AML-193 (cell line): ENCODE measurements at regions not wholly inside any gene's neighbourhood (a gene's known extent, or its start where the extent isn't known, plus 50 kb on each side); places are given as distances from the start of the nearest gene placed in this dataset.
A peak's percentile ranks its signal among the peaks of the same experiment; 100 is the strongest.
"Not testable (repeated sequence)": the region's sequence is repeated elsewhere in the genome, so short reads cannot be mapped to it uniquely, and the experiment has no call there.

Source experiments
- DNase-seq, 2 experiments: peaks; one replicate each; lab custom pipeline; 2025; lab: John Stamatoyannopoulos, UW

DNA sequence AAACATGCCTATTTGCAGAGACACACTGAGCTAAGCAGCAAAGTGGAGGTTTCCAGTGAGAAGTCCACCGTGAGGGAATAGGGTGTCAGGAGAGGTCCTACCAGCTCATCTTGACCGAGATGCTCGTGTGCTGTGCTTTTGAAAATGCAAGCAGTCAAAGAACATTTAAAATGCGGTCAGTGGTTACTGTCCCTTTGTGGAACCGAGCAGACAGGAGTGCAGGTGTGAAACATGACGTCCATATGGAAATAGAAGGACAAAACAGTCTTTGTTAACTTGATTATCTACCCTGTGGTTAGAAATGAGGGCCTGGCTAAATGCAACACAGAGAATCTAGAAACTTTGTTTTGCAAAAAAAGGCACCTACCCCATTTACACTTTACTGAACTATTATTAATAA is 473.3 kb downstream of the SPATA31A6 start:
- DNase-seq: not testable (repeated sequence)

DNA sequence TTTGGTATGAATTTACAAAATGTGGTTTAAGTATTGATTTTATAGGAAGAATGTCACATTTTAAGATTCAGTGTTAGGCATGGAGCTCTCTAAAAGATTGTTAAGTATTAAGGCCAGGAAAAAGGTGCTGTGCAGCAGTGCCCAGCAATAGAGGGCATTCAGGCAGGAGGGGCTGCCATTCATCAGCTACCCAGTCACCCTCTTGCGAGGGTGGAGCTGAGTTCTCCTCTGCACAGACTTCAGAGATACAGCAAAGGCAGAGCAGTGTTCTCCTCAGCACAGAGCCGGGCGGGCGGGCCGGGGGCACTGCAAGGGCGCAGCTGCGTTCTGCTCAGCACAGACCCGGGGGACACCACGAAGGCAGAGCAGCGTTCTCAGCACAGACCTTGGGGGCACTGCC is 474.0 kb downstream of the SPATA31A6 start:
- DNase-seq: not testable (repeated sequence)

DNA sequence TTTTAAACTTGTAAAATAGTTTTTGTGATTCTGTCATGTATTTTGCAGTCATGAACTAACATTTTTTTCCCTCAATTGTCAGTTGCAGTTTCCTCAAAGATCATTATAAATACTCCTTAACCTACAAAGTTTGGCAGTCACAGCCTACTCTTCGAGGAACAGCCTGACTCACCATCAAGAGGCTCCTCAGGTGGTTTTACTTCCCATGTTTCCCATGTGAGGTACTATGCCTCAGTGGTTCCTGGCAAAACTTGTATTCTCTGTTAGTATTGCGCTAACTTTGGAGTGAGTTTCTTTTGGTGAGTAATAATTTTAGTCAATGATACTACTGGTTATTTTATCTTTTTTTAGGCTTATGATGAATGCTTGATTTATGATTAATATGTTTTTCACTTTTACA is 513.7 kb downstream of the SPATA31A6 start:
- DNase-seq: not testable (repeated sequence)

DNA sequence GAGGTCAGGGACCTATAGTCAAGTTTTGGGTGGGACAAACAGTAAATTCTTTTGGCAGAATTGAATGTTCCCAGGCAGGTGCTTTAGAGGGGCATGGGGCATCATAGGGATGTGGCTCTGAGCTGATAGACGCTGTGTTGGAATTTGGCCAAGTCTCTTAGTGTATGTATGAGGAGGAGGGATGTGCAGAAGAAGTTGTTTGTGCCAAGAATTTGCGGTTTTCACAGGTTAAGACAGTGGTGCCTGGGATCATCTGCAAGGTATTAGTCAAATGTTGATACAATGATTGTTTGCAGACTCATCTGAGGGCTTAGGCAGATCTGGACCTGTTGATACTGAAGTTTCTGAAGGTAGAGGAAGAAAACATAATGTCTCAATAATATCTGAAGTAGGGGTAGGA is 519.4 kb downstream of the SPATA31A6 start:
- DNase-seq: not testable (repeated sequence)

DNA sequence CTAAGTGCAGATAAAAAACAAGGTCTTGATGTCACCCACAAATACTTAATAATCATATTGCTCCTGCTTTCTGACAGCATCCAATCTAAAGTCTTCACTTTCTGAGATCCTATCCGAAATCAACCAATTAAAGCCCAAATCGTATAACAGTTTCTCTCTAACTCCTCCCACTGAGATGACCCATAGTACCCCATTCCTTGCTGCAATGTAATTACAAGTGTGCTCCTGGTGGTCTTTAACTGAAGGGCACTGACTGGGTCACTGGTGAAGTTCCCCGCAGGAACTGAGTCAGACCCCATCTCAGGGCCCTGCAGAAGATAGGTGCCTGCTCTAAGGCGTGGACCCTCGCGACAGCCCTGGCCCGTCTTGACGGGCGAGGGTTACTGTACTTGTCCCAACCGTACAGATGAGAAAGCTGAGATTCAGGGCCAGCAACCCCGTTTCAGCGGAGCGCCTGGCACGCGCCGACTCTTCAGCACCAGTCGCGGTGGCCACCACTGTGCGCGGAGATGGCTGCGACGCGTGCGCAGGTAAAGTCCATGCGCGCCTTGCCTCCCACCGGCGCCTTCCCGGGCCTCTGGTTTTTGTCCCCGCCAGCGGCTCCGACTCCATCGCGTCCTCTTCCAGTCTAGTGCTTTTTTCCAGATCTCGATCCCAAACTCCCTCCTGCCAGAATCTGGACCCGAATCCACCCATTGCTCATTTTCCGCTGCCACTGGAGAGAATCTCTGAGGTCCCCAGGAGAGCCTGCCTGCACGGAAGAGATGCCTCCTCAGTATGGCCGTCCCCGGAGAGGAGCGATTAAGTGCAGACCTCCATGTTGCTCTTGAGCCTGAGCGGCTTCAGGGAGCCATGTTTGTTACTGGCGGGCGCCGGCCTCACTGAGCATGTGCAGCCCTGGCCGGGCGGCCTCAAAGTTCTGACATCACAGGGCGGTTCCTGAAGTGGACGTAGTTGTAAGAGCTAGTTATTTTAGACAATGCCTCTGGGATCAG is 541.7 kb downstream of the SPATA31A6 start:
- not testable (repeated sequence) for DNase-seq

DNA sequence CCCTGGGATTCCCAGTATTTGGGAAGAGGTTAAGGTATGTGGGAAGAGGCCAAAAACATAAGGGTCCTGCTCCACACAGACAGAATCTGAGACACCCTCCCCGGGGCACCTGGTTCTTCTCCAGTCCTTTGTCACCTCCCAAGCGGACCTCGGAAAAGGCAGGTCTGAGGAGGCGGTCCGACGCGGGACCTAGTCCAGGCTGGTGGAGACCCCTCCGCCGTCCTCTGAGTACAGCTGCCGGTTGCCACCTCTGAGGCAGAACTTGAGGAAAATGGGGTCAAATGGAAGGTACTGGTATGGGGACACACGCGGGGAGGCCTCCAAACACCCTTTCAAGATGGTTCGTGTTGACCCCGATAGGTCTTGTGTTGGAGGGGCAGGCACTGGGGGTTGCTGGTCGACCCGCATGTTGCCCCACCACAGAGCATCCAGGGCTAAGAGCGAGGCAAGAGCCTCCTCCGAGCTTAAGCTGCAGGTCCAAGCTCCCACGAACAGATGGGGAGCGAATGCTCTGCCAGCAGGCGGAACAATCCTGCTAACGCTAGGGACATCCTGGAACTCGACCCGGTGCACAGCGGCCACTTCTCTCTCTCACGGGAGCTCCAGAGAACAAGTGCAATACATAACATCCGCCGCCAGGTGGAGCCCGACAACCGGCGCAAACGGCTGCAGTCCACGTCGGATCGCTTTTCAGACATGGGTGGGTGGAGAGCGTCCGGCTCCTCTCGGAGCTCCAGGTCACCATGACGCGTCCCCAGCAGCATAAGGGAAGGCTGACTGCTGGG is 559.8 kb downstream of the SPATA31A6 start:
- DNase-seq: peak; percentile 27 to 35

DNA sequence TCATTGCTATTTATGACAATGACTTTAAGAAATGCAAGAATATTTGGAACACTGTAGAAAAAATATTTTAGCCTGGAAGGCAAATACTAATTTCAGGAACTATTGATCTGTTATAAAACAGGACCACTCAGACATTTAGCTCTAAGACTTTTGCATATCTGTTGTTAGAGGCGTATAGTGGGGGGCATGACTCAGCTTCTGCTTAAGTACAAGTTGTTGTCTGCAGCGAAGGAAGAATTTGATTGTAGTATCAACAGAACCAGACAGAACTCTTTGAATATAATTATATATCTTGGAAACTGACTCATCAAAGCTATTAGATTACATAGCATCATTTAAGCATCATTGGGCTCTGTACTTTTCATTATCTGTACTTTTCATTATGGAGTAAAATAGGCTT is 573.8 kb downstream of the SPATA31A6 start:
- not testable (repeated sequence) for DNase-seq

DNA sequence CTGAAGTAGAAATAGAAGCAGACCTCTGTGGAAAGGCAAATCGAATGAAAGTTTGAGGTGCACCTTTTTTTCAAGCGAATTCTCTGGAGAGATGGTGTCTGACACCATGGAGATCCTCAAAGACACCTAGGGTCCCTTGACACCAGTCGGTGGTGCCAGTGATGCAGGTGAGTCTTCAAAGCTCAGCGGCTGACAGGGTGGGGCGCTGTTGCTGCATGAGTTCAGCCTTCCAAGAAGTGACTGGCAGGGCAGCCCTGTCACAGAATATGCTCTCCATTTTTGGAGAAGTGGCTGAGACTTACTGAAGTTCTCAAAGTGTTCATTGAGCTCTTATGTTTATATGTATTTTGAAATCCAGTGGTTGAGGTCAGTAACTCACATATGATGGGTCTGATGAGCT is 575.9 kb downstream of the SPATA31A6 start:
- not testable (repeated sequence) for DNase-seq

DNA sequence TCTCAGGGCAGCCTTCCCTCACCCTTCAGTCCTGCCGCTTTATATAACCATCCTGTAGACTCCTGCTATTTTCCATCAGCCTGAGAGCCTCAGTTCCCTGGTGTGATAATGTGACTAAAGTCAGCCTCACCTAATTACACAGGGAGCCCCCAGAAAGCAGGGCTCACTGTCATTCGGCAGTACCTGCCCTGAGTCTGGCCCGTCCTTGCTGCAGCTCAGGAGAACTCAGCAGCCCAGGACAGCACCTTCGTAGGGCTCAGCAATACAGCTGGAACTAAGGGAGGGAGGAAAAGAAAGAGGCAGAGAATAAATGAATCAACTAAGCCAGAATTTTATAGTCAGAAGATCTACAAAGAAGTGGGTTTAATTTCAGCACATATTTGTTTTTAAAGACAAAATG is 598.7 kb downstream of the SPATA31A6 start:
- DNase-seq: not testable (repeated sequence)

DNA sequence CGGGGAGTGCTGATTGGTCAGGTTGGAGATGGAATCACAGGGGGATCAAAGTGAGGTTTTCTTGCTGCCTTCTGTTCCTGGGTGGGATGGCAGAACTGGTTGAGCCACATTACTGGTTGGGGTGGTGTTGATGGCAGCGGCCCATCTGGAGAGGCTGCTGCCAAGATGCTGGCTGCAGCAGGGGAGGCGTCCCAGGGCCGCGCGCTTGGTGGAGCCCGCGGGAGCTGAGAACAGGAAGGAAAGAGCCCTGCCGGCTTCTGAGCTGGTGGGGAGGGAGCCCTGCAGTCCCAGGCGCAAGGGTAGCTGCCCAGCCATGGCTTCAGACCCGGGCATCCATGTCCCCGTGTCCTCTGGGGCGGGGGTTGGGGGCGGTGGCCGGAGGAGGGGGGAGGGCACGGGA is 609.3 kb downstream of the SPATA31A6 start:
- not testable (repeated sequence) for DNase-seq

DNA sequence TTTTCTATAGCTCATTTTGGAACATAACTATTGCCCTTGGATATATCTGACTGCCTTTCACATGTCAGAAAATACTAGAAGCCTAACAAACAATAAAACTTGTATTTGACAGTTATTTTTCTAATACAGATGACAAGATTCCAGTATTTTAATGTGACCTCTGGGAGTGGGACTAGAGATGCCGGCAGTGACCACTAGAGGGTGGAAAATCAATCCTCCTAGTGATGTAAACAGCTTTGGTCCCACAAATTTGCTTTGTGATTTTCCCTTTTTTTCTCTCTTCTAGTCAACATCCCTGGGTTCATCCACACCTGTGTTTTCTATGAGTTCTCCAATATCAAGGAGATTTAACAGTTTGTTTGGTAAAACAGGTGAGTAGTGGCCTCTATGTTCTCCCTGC is 615.1 kb downstream of the SPATA31A6 start:
- not testable (repeated sequence) for DNase-seq

DNA sequence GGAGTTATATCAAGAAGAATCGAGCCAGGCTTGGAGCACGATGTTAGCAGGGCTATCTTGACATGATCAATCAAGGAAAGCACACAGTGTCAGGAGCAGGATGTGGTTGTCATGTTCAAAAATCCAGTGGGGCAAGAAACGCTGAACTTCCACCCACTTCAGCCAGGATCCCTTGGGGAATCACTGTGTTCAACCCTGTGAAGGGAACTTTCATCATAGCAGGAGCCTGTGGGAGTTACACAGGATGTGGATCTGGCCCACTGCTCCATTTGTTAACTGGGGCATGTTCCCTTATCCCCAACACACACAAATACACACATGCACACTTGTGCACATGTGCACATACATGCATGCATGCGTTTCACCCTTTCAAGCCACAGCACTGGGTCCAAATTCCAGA is 619.3 kb downstream of the SPATA31A6 start:
- DNase-seq: not testable (repeated sequence)

DNA sequence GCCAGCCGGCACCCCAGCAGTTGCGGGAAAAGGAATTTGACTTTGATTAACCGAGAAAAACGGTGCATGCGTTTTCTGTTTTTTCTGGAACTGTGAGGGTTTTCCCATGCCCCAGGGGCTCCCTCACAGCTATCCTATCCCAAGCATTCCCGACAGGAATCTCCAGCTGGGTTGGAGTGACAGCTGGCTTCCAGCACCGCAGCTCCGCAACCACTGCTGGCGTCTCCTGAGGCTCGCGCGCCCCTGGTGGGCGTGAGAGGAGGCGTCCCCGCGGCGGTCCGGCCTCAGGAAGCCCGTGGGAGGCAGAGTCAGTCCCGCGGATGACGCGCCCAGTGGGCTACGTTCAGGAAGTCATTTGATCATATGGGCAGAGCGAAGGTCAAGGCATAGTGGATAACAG is 623.2 kb downstream of the SPATA31A6 start:
- not testable (repeated sequence) for DNase-seq

DNA sequence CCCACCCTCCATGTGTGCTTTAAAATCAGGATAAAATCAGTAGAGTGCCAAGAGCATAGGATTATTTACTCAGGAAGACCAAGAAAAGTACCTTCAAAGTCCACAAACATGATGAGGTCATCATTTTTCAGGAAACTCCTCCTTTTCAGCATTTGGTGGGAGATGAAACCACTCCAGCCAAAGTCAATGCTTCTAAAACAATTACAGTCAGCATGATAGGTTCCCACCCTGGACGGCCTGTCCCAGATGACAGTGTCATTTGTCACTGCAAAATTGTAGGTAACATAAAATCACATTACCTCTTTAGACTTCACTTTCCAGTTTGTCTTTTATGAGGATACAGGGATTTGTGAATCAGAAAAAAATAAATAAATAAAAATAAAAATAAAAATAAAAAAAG is 638.0 kb downstream of the SPATA31A6 start:
- DNase-seq: not testable (repeated sequence)

DNA sequence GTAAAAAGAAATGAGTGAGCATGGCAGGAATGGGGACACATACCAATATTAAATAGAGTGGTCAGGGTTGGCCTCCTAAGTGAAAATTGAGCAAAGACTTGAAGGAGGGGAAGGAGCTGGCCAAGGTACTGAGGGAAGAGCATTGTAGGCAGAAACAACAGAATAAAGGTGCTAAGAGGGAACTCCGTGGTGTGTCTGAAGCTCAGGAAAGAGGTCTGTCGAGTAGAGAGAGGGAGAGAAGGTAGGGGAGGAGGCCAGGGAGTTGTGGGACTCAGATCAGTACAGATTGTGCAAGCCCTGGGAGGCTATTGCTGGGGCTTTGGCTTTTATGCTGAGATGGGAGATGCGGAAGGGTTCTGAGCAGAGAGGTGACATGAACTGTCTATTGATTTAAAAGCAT is 664.7 kb downstream of the SPATA31A6 start:
- DNase-seq: not testable (repeated sequence)

DNA sequence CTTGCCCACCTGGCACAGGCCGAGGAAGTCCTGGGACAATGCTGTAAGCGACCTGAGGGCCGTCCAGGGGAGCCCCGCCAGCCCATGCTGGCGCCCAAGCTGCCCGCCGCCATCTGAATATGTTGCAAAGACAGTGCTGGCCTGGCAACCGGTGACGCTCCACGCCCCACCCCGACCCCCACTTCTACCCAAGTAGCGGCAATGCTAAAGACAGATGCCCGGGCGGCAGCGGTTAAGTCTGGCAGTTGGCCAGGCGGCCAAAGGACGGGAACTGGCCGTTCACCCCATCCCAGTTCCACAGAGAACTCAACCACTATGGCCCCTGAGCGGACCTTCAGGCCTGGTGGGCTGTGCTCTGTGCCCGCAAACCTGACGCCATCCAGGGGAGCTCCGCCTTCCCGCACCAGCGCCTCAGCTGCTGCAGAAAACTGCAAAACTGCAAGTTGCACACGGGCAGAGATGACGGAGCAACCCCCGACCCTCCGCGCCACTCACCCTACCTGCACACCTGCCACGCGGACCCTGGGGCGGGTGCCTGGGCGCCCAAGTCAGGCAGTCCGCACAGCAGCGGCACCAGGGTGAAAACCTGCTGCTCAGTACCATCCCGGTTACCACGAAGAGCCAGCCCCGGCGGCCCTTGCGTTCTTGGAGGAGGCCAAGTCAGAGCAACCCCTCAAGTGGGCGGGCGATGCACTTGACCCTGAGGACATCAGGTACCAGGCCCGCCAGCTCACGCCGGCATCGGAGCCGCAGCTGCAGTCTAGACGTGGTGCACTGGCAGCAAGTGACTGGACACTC is 667.6 kb downstream of the SPATA31A6 start:
- DNase-seq: not testable (repeated sequence)

DNA sequence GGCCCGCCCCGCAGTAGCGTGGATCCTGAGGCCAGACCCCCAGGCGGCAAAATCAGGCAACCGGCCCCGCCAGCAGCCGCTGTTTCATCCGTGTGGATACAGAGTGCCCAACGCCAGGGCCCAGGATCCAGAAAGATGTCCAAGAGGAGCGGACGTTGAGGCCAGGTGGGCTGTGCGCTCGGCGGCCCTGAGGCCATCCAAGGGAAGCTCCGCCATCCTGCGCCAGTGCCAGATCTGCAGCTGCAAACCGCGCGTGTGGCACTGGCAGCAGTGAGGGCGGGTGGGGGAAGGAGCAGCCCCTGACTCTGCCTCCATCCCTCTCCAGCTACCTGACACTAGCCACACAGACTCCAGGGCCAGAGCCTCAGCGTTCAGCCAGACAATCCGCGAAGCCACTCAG is 668.2 kb downstream of the SPATA31A6 start:
- not testable (repeated sequence) for DNase-seq

DNA sequence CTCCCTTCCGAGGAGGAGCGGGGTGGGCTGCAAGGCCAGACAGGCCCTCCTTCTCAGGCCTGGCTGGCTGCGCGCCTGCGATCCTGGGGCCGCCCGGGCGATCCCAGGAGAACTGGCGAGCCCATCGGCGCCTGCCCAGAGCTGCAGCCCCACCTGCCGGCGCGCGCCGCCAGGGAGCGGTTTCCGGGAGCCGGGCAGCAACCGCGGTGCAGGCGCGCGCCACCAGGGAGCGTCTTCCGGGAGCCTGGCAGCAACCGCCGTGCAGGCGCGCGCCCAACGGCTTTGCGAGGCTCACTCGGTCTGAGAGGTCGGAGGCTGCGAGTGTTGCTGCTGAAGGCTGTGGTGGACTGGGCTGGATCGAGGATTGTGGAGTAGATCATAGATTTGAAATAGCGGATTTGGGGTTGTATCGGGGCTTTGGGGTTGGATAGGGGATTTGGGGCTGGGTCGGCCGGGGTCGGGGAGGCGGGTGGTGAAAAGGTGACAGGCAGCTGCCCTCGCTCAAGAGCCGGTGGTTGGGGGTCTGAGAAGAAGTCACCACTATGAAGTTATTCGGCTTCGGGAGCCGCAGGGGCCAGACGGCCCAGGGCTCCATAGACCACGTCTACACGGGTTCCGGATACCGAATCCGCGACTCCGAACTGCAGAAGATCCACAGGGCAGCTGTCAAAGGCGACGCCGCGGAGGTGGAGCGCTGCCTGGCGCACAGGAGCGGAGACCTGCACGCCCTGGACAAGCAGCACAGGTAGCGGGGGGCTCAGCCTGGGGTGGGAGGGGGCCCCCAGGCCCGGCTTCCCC is 668.9 kb downstream of the SPATA31A6 start:
- DNase-seq: peak; percentile 6 to 9

DNA sequence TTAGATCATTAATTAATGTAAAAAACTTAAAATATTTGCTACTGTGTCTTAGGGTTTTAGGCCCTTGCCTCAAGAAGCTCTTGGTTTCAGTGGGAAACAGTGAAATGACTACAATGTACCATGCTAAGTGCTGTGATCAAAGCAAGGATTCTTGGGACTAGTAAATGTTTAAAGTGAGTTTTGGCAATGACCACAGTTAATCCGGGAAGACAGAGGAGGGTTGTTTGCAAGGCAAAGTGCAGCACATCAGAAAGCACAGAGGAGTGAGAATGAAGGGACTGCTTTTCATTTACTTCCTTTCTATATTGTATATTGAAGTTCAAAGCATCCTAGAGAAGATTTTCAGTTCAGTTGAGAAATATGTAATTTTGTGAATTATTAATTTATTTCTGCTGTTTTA is 676.7 kb downstream of the SPATA31A6 start:
- not testable (repeated sequence) for DNase-seq

DNA sequence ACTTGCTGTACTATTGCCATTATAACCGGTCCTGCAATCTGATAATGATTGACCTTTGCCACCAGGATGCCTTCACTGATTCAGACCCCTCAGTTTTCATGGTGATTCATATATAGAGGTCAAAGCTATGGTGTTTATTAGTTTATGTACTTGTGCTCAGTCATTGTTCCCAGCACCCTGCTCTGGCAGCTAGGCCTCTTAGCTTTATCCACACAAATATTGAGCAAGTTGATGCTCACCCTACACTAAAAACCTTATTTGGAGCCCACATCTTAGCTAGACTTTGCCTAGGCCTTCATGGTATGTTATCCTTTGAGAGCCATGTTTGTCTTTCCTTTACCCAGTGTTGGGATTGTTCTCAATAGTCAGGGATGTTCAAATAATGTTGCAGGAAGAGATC is 679.0 kb downstream of the SPATA31A6 start:
- not testable (repeated sequence) for DNase-seq
